ENCODE measurements at regions not wholly inside any gene's neighbourhood (a gene's known extent, or its start where the extent isn't known, plus 50 kb on each side); places are given as distances from the start of the nearest gene placed in this dataset.

- H3K36me3 ChIP-seq, result no peaks in the 10 kb centered on the region
- DNase-seq (no peak), ATAC-seq (no peak)
- H3K4me1 ChIP-seq, result no peaks in the 10 kb centered on the region
- TF ChIP-seq, protein P1, sequence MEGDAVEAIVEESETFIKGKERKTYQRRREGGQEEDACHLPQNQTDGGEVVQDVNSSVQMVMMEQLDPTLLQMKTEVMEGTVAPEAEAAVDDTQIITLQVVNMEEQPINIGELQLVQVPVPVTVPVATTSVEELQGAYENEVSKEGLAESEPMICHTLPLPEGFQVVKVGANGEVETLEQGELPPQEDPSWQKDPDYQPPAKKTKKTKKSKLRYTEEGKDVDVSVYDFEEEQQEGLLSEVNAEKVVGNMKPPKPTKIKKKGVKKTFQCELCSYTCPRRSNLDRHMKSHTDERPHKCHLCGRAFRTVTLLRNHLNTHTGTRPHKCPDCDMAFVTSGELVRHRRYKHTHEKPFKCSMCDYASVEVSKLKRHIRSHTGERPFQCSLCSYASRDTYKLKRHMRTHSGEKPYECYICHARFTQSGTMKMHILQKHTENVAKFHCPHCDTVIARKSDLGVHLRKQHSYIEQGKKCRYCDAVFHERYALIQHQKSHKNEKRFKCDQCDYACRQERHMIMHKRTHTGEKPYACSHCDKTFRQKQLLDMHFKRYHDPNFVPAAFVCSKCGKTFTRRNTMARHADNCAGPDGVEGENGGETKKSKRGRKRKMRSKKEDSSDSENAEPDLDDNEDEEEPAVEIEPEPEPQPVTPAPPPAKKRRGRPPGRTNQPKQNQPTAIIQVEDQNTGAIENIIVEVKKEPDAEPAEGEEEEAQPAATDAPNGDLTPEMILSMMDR (IDR thresholded peaks at IDR 0.05), result no peak
- TF ChIP-seq POLR2A (IDR thresholded peaks at IDR 0.05), result no peak
- H3K27ac ChIP-seq, result no peak overlapping the region
- 56% methylated on average over 4 of the region's 4 CpGs for WGBS (ENCODE audit: insufficient coverage, low coverage, low lambda C conversion rate, missing lambda C conversion rate)
- no peaks in the 10 kb centered on the region for H3K27me3 ChIP-seq
- intact Hi-C loops (cut with DNase I), result no loop called here
- no peaks in the 10 kb centered on the region for H3K9me3 ChIP-seq
- no peak overlapping the region for H3K4me3 ChIP-seq
Measured at GRCh38 chr15:85961821-85962220, 117.8 kb upstream of the AGBL1 start.

- Histone ChIP-seq H3K9me3 (no peaks in the 10 kb centered on the region), H3K36me3 (no peaks in the 10 kb centered on the region), H3K27ac (no peak overlapping the region), H3K4me1 (no peaks in the 10 kb centered on the region), H3K27me3 (no peaks in the 10 kb centered on the region), H3K4me3 (no peak overlapping the region)
- TF ChIP-seq, protein P1 (IDR thresholded peaks at IDR 0.05), result no peak
- TF ChIP-seq POLR2A (IDR thresholded peaks at IDR 0.05), result no peak
- intact Hi-C loops (cut with DNase I), result no loop called here
- no peak for DNase-seq
- ATAC-seq, result no peak
- 38% methylated on average over 2 of the region's 4 CpGs for WGBS (ENCODE audit: insufficient coverage, low coverage, low lambda C conversion rate, missing lambda C conversion rate)
Measured at GRCh38 chr15:85963262-85963760, 116.4 kb upstream of the AGBL1 start.

DNA sequence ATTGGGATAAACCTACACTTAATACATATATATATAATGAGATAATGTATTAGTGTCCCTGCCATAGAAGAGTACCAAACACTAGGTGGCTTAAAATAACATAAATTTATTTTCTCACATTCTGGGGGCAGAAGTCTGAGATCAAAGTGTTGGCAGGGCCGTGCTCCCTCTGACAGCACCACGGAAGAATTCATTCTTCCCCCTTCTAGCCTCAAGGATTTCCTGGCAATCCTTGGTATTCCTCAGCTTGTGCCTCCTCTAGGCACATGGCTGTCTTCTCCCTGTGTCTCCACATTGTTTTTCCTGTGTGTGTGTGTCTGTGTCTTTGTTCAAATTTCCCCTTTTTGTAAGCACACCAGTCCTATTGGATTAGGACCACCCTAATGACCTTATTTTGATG, 115.2 kb upstream of the AGBL1 start:
- H3K4me1 ChIP-seq, result no peaks in the 10 kb centered on the region
- H3K36me3 ChIP-seq, result no peaks in the 10 kb centered on the region
- 67% methylated on average over 2 of the region's 2 CpGs for WGBS (ENCODE audit: insufficient coverage, low coverage, low lambda C conversion rate, missing lambda C conversion rate)
- H3K27ac ChIP-seq, result no peak overlapping the region
- TF ChIP-seq, protein P1 (IDR thresholded peaks at IDR 0.05), result no peak
- no peak for TF ChIP-seq POLR2A (IDR thresholded peaks at IDR 0.05)
- H3K27me3 ChIP-seq, result no peaks in the 10 kb centered on the region
- no peak for DNase-seq
- no peak overlapping the region for H3K4me3 ChIP-seq
- H3K9me3 ChIP-seq, result no peaks in the 10 kb centered on the region
- no peak for ATAC-seq
- intact Hi-C loops (cut with DNase I), result no loop called here

DNA sequence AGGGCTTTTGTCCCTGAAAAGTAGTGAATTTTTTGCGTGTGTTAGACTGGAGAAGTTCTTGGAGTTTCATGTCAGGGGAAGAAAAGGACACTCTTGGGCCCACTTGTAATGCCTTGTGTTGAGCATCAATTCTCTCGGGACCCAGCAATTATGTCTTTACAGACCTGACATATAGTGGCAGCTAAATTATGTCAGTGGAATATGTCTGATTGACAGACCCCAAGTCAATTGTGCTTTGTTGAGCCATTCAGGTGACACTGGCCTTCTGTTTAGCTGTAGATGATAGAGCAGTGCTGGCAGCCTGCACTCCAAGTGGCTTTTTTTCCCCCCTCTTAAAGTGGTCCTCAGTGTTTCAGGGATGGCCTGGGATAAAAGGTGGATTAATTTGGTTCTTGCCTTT, 112.1 kb upstream of the AGBL1 start:
- no peaks in the 10 kb centered on the region for H3K36me3 ChIP-seq
- no peaks in the 10 kb centered on the region for H3K27me3 ChIP-seq
- WGBS (ENCODE audit: insufficient coverage, low coverage, low lambda C conversion rate, missing lambda C conversion rate), result 40% methylated on average over 1 of the region's 2 CpGs
- ATAC-seq (no peak), DNase-seq (no peak)
- TF ChIP-seq POLR2A (IDR thresholded peaks at IDR 0.05), result no peak
- TF ChIP-seq, protein P1 (IDR thresholded peaks at IDR 0.05), result no peak
- no peaks in the 10 kb centered on the region for H3K9me3 ChIP-seq
- H3K4me3 ChIP-seq, result no peak overlapping the region
- intact Hi-C loops (cut with DNase I), result no loop called here
- peaks cover 0 to 3% (median 0%) of the 10 kb centered on the region in 4 donors for H3K4me1 ChIP-seq
- no peak overlapping the region for H3K27ac ChIP-seq

Data from right lobe of liver (tissue), 6 donors.